ENCODE measurements at regions not wholly inside any gene's neighbourhood (a gene's known extent, or its start where the extent isn't known, plus 50 kb on each side); places are given as distances from the start of the nearest gene placed in this dataset.
"Not testable (repeated sequence)": the region's sequence is repeated elsewhere in the genome, so short reads cannot be mapped to it uniquely, and the experiment has no call there.

GRCh38 chr5:145068721-145069120 is 766.4 kb downstream of the PRELID2 start:
- no peak for DNase-seq

- no peak for DNase-seq
Observed at GRCh38 chr5:145062280-145063062, 772.7 kb downstream of the PRELID2 start.

- DNase-seq = no peak
Observed at GRCh38 chr5:145056800-145057199, 778.3 kb downstream of the PRELID2 start.

- DNase-seq = no peak
Observed at GRCh38 chr5:145050181-145050580, 785.0 kb downstream of the PRELID2 start.

GRCh38 chr5:145044970-145045369 is 790.2 kb downstream of the PRELID2 start:
- no peak for DNase-seq

GRCh38 chr5:145028626-145029025 is 806.5 kb downstream of the PRELID2 start:
- DNase-seq = no peak

GRCh38 chr5:145027286-145027685 is 807.9 kb downstream of the PRELID2 start:
- DNase-seq = no peak

GRCh38 chr5:145025775-145026174 is 809.4 kb downstream of the PRELID2 start:
- DNase-seq = no peak

- DNase-seq = no peak
Observed at GRCh38 chr5:145015146-145015545, 820.0 kb downstream of the PRELID2 start.

- DNase-seq = no peak
Observed at GRCh38 chr5:145014109-145014508, 821.0 kb downstream of the PRELID2 start.

GRCh38 chr5:145010834-145011233 is 824.3 kb downstream of the PRELID2 start:
- DNase-seq = no peak

- DNase-seq = no peak
Observed at GRCh38 chr5:145008876-145009530, 826.1 kb downstream of the PRELID2 start.

GRCh38 chr5:144994356-144994755 is 823.7 kb downstream of the KCTD16 start:
- not testable (repeated sequence) for DNase-seq

- DNase-seq = no peak
Observed at GRCh38 chr5:144983101-144983500, 812.4 kb downstream of the KCTD16 start.

GRCh38 chr5:144979516-144980264 is 809.0 kb downstream of the KCTD16 start:
- DNase-seq = no peak

- DNase-seq = no peak
Observed at GRCh38 chr5:144972317-144972716, 801.6 kb downstream of the KCTD16 start.

- DNase-seq = peak; percentile 28
Observed at GRCh38 chr5:144971108-144971850, 800.6 kb downstream of the KCTD16 start.

GRCh38 chr5:144960296-144960695 is 789.6 kb downstream of the KCTD16 start:
- DNase-seq = no peak

- no peak for DNase-seq
Observed at GRCh38 chr5:144958002-144958401, 787.3 kb downstream of the KCTD16 start.

GRCh38 chr5:144950996-144951395 is 780.3 kb downstream of the KCTD16 start:
- DNase-seq = no peak

- no peak for DNase-seq
Observed at GRCh38 chr5:144947023-144947422, 776.4 kb downstream of the KCTD16 start.

- DNase-seq = no peak
Observed at GRCh38 chr5:144945503-144945902, 774.8 kb downstream of the KCTD16 start.

Data from skin of body (tissue), 1 donor.